ENCODE measurements at regions not wholly inside any gene's neighbourhood (a gene's known extent, or its start where the extent isn't known, plus 50 kb on each side); places are given as distances from the start of the nearest gene placed in this dataset.

DNA sequence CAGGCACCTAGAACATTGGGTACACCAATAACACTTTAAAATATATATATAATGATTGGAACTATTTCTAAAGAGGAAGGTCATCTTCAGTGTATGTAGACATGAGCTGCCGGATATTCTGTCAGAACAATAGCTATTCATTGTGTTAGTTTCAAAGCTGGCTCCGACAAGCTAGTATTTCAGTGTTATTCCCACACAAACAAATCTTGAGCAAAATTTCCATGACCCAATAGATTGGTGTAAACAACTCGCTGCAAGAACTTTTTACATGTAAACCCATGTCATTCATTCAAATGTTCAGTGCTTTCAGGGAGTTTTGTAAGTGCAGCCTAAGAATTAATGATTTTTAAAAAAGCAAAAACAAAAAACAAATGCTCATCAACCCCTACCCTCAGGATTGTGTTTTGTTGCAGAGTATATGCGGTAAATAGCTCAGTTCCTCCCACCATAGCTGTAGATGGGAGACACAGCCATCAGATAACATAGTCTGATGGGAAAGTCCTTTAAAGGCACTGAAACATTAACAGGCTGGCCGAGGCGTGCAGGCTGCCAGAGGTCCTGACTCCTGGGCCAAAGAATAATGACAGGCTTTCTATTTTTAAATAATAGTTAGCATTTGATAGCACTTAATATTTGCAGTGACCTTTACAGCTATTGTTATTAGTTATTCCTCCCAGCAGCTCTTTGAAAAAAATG lies 150.3 kb upstream of the ARHGAP5 start:
- no peaks in the 10 kb centered on the region for H3K36me3 ChIP-seq
- no peaks in the 10 kb centered on the region for H3K27me3 ChIP-seq
- TF ChIP-seq, protein P1, sequence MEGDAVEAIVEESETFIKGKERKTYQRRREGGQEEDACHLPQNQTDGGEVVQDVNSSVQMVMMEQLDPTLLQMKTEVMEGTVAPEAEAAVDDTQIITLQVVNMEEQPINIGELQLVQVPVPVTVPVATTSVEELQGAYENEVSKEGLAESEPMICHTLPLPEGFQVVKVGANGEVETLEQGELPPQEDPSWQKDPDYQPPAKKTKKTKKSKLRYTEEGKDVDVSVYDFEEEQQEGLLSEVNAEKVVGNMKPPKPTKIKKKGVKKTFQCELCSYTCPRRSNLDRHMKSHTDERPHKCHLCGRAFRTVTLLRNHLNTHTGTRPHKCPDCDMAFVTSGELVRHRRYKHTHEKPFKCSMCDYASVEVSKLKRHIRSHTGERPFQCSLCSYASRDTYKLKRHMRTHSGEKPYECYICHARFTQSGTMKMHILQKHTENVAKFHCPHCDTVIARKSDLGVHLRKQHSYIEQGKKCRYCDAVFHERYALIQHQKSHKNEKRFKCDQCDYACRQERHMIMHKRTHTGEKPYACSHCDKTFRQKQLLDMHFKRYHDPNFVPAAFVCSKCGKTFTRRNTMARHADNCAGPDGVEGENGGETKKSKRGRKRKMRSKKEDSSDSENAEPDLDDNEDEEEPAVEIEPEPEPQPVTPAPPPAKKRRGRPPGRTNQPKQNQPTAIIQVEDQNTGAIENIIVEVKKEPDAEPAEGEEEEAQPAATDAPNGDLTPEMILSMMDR (IDR thresholded peaks at IDR 0.05; ENCODE audit: low read depth, low read length) = no peak
- no peaks in the 10 kb centered on the region for H3K9me3 ChIP-seq
- no peak overlapping the region for H3K4me3 ChIP-seq (ENCODE audit: low read depth, low read length)
- no peak for DNase-seq
- no peaks in the 10 kb centered on the region for H3K4me1 ChIP-seq

DNA sequence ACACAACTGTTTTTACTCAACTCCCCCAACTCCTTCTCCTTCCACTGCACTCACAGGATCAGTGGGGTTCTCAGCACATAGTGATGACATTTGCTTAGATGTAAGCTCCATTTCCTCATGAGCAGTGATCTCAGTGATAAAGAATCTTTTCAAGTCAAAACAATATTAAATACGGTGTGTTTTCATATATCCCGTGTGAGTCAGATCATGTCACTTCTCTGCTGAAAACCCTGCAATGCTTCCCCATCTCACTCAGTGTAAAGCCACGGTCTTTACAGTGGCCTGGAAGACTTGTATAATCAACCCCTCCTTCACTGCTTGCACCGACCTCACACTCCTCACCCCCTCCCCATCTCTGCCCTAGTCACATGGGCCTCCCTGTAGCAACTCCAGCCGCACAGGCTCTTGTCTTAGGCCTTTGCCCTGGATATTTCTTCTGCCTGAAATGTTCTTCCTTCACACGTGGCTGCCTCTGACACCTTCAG lies 149.7 kb upstream of the ARHGAP5 start:
- no peaks in the 10 kb centered on the region for H3K27me3 ChIP-seq
- H3K36me3 ChIP-seq = no peaks in the 10 kb centered on the region
- DNase-seq = no peak
- no peak overlapping the region for H3K4me3 ChIP-seq (ENCODE audit: low read depth, low read length)
- H3K4me1 ChIP-seq = no peaks in the 10 kb centered on the region
- TF ChIP-seq, protein P1 (IDR thresholded peaks at IDR 0.05; ENCODE audit: low read depth, low read length) = no peak
- H3K9me3 ChIP-seq = no peaks in the 10 kb centered on the region

DNA sequence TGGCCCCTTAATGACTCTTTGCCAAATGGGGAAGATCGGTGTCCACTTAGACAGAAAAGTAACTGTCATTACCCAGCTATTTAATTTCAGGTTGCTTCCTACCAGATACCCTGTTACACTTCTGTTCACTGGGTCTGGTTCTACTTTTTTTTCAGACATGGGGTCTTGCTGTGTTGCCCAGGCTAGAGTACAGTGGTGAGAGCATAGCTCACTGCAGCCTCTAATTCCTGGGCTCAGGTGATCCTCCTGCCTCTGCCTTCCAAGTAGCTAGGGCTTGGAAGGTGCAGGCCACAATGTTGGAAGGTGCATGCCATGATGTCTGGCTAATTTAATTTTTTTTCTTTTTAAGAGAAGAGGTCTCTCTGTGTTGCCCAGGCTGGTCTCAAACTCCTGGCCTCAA lies 147.0 kb upstream of the ARHGAP5 start:
- no peak for DNase-seq

DNA sequence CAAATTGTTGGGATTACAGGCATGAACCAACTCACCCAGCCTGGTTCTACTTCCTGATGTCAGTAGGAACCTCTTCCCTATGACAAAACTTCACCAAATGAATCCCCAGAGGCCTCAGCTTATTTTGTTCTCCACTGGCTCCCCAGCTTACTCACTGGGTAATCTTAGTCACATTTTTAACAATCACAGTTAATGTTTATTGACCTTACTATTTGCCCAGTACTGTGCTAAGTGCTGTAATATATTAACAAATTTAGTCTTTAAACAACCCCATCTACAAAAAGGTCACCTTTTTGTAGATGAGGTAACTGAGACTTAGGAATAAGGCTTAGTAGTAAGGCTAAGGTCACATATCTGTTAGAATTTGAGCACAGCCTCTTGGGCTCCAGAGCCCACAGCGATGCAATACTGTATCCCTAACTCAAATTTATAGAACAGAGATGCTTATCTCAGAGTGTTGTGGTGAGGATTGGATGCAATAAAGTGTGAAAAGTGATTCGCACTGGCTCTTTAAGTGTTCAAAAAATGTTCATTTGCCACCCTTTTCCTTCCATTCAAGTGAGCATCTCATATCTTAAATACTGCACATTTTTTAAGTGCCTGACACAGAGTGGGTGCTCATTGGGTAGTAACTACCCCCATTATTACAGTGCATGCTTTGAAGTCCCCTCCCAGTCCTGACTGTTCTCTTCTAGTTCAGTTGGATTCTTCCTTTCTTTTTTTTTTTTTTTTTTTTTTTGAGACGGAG lies 146.4 kb upstream of the ARHGAP5 start:
- H3K4me3 ChIP-seq (ENCODE audit: low read depth, low read length) = no peak overlapping the region
- no peaks in the 10 kb centered on the region for H3K4me1 ChIP-seq
- H3K27me3 ChIP-seq = no peaks in the 10 kb centered on the region
- TF ChIP-seq, protein P1 (IDR thresholded peaks at IDR 0.05; ENCODE audit: low read depth, low read length) = no peak
- no peak for DNase-seq
- H3K9me3 ChIP-seq = no peaks in the 10 kb centered on the region
- H3K36me3 ChIP-seq = no peaks in the 10 kb centered on the region

More for the DNA sequence above, 147.0 kb upstream of the ARHGAP5 start:
- Histone ChIP-seq H3K27me3 (no peaks in the 10 kb centered on the region), H3K36me3 (no peaks in the 10 kb centered on the region), H3K4me3 (ENCODE audit: low read depth, low read length) (no peak overlapping the region), H3K9me3 (no peaks in the 10 kb centered on the region), H3K4me1 (no peaks in the 10 kb centered on the region)
- TF ChIP-seq, protein P1 (IDR thresholded peaks at IDR 0.05; ENCODE audit: low read depth, low read length) = no peak

DNA sequence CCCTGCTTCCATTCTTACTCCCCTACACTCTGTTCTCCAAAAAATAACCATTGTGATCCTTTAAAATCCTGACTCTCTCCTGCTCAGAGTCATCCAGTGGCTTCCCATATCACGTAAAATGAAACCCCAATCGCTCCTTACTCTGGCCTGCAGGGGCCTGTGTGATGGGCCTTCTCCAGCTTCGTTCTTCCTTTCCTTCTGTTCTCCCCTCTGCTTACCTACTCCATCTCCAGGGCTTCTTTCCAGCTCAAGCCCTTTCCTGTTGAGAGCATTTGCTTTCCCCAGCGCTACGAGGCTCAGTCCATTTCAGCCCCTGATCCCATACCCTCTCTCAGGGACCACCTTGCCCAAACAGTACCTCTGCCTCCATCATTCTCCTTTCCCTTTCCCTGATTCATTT lies 144.4 kb upstream of the ARHGAP5 start:
- Histone ChIP-seq H3K27me3 (no peaks in the 10 kb centered on the region), H3K36me3 (no peaks in the 10 kb centered on the region), H3K4me1 (no peaks in the 10 kb centered on the region), H3K4me3 (ENCODE audit: low read depth, low read length) (no peak overlapping the region), H3K9me3 (no peaks in the 10 kb centered on the region)
- no peak for DNase-seq
- TF ChIP-seq, protein P1 (IDR thresholded peaks at IDR 0.05; ENCODE audit: low read depth, low read length) = no peak

DNA sequence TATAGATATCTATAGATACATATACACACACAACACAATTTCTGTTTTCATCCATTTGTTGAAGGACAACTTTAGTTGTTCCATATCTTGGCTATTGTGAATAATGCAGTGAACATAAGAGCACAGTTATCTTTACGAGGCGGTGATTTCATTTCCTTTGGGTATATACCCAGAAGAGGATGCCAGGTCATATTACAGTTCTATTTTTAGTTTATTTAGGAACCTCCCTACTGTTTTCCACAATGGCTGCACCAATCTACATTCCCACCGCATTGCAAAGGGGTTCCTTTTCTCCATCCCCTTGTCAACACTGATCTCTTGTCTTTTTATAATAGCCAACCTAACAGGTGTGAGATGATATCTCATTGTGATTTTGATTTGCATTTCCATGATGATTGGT lies 143.4 kb upstream of the ARHGAP5 start:
- no peak for DNase-seq
- no peaks in the 10 kb centered on the region for H3K36me3 ChIP-seq
- no peaks in the 10 kb centered on the region for H3K27me3 ChIP-seq
- H3K4me3 ChIP-seq (ENCODE audit: low read depth, low read length) = no peak overlapping the region
- H3K9me3 ChIP-seq = no peaks in the 10 kb centered on the region
- TF ChIP-seq, protein P1 (IDR thresholded peaks at IDR 0.05; ENCODE audit: low read depth, low read length) = no peak
- H3K4me1 ChIP-seq = no peaks in the 10 kb centered on the region
